ENCODE measurements at regions not wholly inside any gene's neighbourhood (a gene's known extent, or its start where the extent isn't known, plus 50 kb on each side); places are given as distances from the start of the nearest gene placed in this dataset.

DNA sequence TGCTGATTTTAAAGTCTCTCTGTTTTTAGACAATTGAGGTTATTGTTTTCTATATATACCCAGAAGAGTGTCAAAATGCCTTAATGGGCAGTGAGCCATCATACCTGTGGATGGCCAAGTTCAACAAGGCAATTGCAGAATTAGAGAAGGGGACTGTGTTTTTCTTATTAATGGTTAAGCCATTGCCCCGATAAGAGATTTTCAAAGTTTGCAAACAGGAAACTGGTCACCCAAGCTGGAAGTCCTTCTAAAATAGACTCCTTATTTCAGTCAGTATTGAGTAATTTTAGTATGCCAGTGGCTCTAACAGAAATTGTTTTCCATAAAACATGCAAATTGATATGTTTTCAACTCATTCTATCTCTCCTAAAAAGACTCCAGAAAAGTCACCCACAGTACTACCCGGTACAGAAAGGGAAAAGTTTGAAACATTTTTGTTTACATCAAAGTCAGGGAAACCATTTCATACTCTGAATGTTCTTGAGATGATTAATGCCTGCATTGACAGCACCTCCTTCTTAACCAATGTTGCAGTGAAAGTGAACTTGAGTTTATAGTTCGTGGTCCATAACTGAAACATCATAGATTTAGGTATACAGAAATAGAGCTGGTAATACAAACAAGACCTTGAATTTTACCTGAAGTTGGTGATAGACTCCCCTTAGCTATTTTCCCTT, 191.1 kb downstream of the TMX1 start:
- Histone ChIP-seq H3K36me3 (no peaks in the 10 kb centered on the region), H3K4me1 (peaks cover 0 to 5% of the 10 kb centered on the region in 2 donors), H3K27ac (no peak overlapping the region), H3K4me3 (no peak overlapping the region), H3K9me3 (no peaks in the 10 kb centered on the region), H3K27me3 (no peaks in the 10 kb centered on the region)
- no peak for DNase-seq (ENCODE audit: low spot score in 2 of 2)
- TF ChIP-seq CTCF (IDR thresholded peaks at IDR 0.05): no peak
- intact Hi-C loops (cut with DNase I): no loop called here

DNA sequence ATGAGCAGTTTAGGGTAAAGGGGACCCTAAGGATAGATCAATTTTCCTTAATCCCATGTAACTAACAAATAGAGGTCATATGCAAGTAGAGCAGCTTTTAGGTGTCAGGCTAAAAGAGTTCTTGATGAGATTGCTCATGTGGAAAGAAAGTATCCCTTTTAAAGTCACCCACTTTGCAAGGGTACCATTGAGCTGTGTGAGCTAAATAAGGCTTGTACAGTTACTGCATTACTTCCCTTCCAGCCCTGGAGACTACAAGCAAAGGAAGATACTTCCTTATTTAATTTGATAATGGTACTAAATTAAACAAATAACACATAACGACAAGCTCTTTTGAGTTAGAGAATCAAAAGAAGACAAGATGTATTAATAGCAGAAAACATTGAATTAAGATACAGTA, 191.7 kb downstream of the TMX1 start:
- no peak overlapping the region for H3K27ac ChIP-seq
- H3K9me3 ChIP-seq: no peaks in the 10 kb centered on the region
- peaks cover 0 to 5% of the 10 kb centered on the region in 2 donors for H3K4me1 ChIP-seq
- no peaks in the 10 kb centered on the region for H3K27me3 ChIP-seq
- no peak for TF ChIP-seq CTCF (IDR thresholded peaks at IDR 0.05)
- no peaks in the 10 kb centered on the region for H3K36me3 ChIP-seq
- H3K4me3 ChIP-seq: no peak overlapping the region
- intact Hi-C loops (cut with DNase I): no loop called here
- no peak for DNase-seq (ENCODE audit: low spot score in 2 of 2)

- H3K36me3 ChIP-seq: no peaks in the 10 kb centered on the region
- H3K27me3 ChIP-seq: no peaks in the 10 kb centered on the region
- no peaks in the 10 kb centered on the region for H3K9me3 ChIP-seq
- no peak overlapping the region for H3K4me3 ChIP-seq
- intact Hi-C loops (cut with DNase I): no loop called here
- H3K4me1 ChIP-seq: peaks cover 0 to 5% of the 10 kb centered on the region in 2 donors
- no peak overlapping the region for H3K27ac ChIP-seq
- DNase-seq (ENCODE audit: low spot score in 2 of 2): no peak
- no peak for TF ChIP-seq CTCF (IDR thresholded peaks at IDR 0.05)
These were observed 192.4 kb downstream of the TMX1 start for GRCh38 chr14:51432302-51432948.

DNA sequence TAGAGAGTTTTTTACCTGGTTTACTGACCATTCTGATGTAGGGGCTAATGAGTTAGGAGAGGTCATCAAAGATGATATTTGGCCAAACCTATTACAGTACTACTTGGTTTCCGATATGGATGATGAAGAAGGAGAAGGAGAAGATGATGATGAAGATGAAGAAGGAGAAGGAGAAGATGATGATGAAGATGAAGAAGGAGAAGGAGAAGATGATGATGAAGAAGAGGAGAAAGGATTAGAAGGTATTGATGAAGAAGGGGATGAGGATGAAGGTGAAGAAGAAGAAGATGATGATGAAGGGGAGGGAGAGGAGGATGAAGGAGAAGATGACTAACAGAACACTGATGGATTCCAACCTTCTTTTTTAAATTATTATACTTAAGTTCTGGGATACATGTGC, 196.6 kb downstream of the TMX1 start:
- no peak overlapping the region for H3K27ac ChIP-seq
- TF ChIP-seq CTCF (IDR thresholded peaks at IDR 0.05): no peak
- no peaks in the 10 kb centered on the region for H3K4me1 ChIP-seq
- H3K36me3 ChIP-seq: no peaks in the 10 kb centered on the region
- no peaks in the 10 kb centered on the region for H3K9me3 ChIP-seq
- H3K27me3 ChIP-seq: no peaks in the 10 kb centered on the region
- intact Hi-C loops (cut with DNase I): no loop called here
- DNase-seq (ENCODE audit: low spot score in 2 of 2): no peak
- no peak overlapping the region for H3K4me3 ChIP-seq

- Histone ChIP-seq H3K9me3 (no peaks in the 10 kb centered on the region), H3K4me3 (no peak overlapping the region), H3K36me3 (no peaks in the 10 kb centered on the region), H3K27ac (no peak overlapping the region), H3K27me3 (no peaks in the 10 kb centered on the region), H3K4me1 (peaks cover 0 to 9% of the 10 kb centered on the region in 2 donors)
- no peak for TF ChIP-seq CTCF (IDR thresholded peaks at IDR 0.05)
- intact Hi-C loops (cut with DNase I): loop anchor here (5.0 kb wide), 1 partner anchor 38 kb away; no protein-coding TSS in a partner anchor
- DNase-seq (ENCODE audit: low spot score in 2 of 2): no peak
These were observed 199.8 kb downstream of the TMX1 start for GRCh38 chr14:51439896-51440295.

All from ascending aorta (tissue), 2 donors.